ENCODE measurements at regions not wholly inside any gene's neighbourhood (a gene's known extent, or its start where the extent isn't known, plus 50 kb on each side); places are given as distances from the start of the nearest gene placed in this dataset.
A peak's percentile ranks its signal among the peaks of the same experiment; 100 is the strongest.

DNA sequence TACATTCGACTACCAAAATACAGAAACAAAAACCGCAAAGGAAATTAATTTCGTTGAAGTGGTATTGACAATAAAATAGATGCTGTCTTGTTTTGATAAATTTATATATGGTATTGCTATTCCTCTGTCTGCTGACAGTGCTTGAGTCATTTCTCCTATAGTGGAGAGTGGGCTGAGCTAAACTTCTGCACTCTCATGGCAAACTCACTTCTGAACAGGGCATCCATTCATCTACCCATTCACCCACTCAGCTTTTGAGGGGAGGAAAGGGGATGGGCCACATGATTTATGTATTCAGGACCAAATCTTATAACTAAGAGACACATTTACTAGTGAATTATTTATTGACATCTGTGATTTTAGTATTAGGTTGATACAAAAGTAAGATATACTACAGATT, 137.6 kb upstream of the PLXNA4 start:
- no peaks in the 10 kb centered on the region for H3K36me3 ChIP-seq
- intact Hi-C loops (cut with DNase I; ENCODE audit: low total_unique reads), result no loop called here
- H3K9me3 ChIP-seq, result no peaks in the 10 kb centered on the region
- TF ChIP-seq, protein P1, sequence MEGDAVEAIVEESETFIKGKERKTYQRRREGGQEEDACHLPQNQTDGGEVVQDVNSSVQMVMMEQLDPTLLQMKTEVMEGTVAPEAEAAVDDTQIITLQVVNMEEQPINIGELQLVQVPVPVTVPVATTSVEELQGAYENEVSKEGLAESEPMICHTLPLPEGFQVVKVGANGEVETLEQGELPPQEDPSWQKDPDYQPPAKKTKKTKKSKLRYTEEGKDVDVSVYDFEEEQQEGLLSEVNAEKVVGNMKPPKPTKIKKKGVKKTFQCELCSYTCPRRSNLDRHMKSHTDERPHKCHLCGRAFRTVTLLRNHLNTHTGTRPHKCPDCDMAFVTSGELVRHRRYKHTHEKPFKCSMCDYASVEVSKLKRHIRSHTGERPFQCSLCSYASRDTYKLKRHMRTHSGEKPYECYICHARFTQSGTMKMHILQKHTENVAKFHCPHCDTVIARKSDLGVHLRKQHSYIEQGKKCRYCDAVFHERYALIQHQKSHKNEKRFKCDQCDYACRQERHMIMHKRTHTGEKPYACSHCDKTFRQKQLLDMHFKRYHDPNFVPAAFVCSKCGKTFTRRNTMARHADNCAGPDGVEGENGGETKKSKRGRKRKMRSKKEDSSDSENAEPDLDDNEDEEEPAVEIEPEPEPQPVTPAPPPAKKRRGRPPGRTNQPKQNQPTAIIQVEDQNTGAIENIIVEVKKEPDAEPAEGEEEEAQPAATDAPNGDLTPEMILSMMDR (IDR thresholded peaks at IDR 0.05), result no peak
- no peak for TF ChIP-seq POLR2A (IDR thresholded peaks at IDR 0.05)
- DNase-seq, result no peak
- no peak overlapping the region for H3K4me3 ChIP-seq
- H3K27me3 ChIP-seq, result no peaks in the 10 kb centered on the region
- H3K27ac ChIP-seq, result no peak overlapping the region
- no peaks in the 10 kb centered on the region for H3K4me1 ChIP-seq

DNA sequence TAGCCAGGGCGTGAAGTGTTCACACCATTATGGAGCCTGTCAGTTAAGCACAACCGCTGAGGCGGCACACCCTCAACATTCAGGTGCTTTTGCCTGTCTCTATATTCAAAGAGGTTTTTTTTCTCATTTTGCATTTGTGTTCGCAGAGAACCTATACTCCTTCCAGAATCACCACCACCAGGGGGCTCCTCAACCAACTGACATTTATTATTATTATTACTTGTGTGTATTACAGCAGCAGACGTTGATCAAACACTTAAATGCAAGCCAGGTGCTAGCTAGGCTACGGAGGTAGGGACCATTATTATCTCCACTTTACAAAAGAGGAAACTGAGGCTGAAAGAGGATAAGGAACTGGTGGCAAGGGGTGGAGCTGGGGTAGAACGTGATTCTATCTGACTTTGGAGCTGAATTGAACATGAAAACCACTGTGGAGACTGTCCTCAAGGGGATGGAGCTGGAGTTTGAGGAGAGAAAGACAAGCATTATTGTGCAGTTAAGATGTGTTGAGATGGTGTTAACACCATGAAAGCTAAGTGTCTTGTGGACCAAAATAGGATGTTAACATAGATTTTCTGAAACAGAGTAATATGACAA, 133.8 kb upstream of the PLXNA4 start:
- Histone ChIP-seq H3K4me3 (no peak overlapping the region), H3K4me1 (no peaks in the 10 kb centered on the region), H3K27ac (no peak overlapping the region), H3K9me3 (no peaks in the 10 kb centered on the region), H3K27me3 (no peaks in the 10 kb centered on the region), H3K36me3 (no peaks in the 10 kb centered on the region)
- no peak for TF ChIP-seq POLR2A (IDR thresholded peaks at IDR 0.05)
- TF ChIP-seq, protein P1 (IDR thresholded peaks at IDR 0.05), result peak in 2 of 4 experiments; percentile 13 to 22
- DNase-seq, result no peak
- intact Hi-C loops (cut with DNase I; ENCODE audit: low total_unique reads), result no loop called here

DNA sequence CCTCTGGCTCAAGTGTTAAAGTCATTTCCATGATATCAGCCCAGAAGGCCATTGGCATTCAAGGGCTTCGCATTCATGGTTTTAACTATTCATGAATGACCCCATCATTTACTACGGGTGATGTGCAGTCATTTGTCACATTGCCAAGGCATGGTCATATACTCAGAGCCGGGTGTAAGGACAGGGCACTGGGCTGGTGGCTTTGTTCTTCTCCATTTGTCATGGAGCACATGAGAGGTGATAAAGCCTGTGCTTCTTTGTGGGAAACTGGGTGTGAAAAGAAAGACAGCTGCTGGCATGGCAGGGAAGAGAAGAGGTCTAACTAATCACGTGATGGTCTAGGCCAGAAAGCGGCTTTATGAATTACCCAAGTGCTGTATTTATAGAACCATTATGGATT, 132.2 kb upstream of the PLXNA4 start:
- Histone ChIP-seq H3K9me3 (no peaks in the 10 kb centered on the region), H3K36me3 (no peaks in the 10 kb centered on the region)
- intact Hi-C loops (cut with DNase I; ENCODE audit: low total_unique reads), result no loop called here

DNA sequence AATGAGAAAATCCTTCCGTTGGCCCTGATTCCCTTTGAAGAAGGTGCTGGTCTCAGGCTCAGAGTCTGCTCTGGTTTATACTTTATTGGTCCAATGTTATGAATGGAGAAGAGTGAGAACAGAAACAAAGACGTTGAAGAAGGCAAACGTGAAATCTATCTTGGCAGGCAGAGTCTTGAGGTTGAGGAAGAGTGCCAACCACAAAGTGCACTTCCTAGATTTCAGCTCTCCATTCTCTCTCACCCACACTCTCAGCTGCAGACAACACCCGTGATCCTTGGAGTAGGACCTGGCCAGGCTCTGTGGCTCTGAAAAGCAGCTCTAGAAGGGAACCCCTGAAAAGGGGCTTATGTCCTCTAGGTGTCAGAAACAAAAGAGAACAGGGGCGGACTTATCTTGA, 128.9 kb upstream of the PLXNA4 start:
- Histone ChIP-seq H3K4me3 (no peak overlapping the region), H3K4me1 (no peaks in the 10 kb centered on the region), H3K9me3 (no peaks in the 10 kb centered on the region), H3K27me3 (no peaks in the 10 kb centered on the region), H3K27ac (no peak overlapping the region), H3K36me3 (no peaks in the 10 kb centered on the region)
- intact Hi-C loops (cut with DNase I; ENCODE audit: low total_unique reads), result no loop called here
- no peak for DNase-seq
- TF ChIP-seq, protein P1 (IDR thresholded peaks at IDR 0.05), result no peak
- TF ChIP-seq POLR2A (IDR thresholded peaks at IDR 0.05), result no peak

More for the DNA sequence above, 132.2 kb upstream of the PLXNA4 start:
- Histone ChIP-seq H3K4me3 (no peak overlapping the region), H3K27me3 (no peaks in the 10 kb centered on the region), H3K4me1 (no peaks in the 10 kb centered on the region), H3K27ac (no peak overlapping the region)
- TF ChIP-seq, protein P1 (IDR thresholded peaks at IDR 0.05), result no peak
- no peak for TF ChIP-seq POLR2A (IDR thresholded peaks at IDR 0.05)
- no peak for DNase-seq

DNA sequence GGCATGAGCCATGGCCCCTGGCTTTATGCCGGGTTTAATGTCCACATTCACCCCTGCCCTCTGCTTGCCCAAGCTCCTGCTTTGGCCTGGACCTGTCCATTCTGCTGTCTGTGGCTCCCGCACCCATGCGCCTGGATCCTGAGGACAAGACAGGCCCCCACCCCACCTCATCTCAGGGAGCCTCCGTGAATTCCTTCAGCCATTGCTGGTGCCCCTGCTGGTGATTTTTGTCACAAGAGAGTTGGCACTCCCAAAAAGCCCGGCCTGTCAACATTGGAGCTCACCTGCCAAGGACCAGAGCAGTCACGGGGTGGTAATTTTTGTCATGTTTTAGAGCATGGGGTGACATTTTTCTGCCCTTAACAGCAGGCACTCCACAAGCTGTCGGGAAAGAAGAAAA, 127.5 kb upstream of the PLXNA4 start:
- DNase-seq, result no peak
- Histone ChIP-seq H3K4me3 (no peak overlapping the region), H3K4me1 (no peaks in the 10 kb centered on the region), H3K27me3 (no peaks in the 10 kb centered on the region), H3K9me3 (no peaks in the 10 kb centered on the region), H3K27ac (no peak overlapping the region), H3K36me3 (no peaks in the 10 kb centered on the region)
- TF ChIP-seq POLR2A (IDR thresholded peaks at IDR 0.05), result no peak
- TF ChIP-seq, protein P1 (IDR thresholded peaks at IDR 0.05), result no peak
- intact Hi-C loops (cut with DNase I; ENCODE audit: low total_unique reads), result no loop called here

Measured in uterus (tissue), 3 donors.